H1 (cell line): ENCODE measurements at regions not wholly inside any gene's neighbourhood (a gene's known extent, or its start where the extent isn't known, plus 50 kb on each side); places are given as distances from the start of the nearest gene placed in this dataset.

Source experiments
- CTCF ChIA-PET: fragments of 300-600 bp; sonication (Branson Sonifier 250); formaldehyde crosslinking; loops from one replicate; lab custom pipeline; 2021; ENCODE audit not compliant: partially characterized antibody; lab: Charles Lee
- POLR2A ChIA-PET: fragments of 300-600 bp; sonication (Branson Sonifier 250); formaldehyde crosslinking; loops from one replicate; lab custom pipeline; 2021; ENCODE audit warnings: inconsistent platforms; ENCODE audit not compliant: partially characterized antibody; lab: Charles Lee
- DNase-seq, 2 experiments: peaks; one replicate each; pipeline versions ENCODE4 v3.0.0 to v3.0.0-alpha.2; 2010 to 2022; ENCODE audit warnings: low spot score in 2 of 2, low read depth in 1 of 2, mixed read lengths in 1 of 2
- FAIRE-seq: peaks from 2 replicates; lab custom pipeline; 2011; peaks lifted over from hg19 to GRCh38; lab: Jason Lieb, UNC
- H2AFZ ChIP-seq: 2 replicates; pipeline ENCODE4 v1.8.1; 2012; ENCODE audit warnings: low read length, inconsistent platforms
- H2AK5ac ChIP-seq: 2 replicates; pipeline ENCODE4 v1.6.1; 2013; ENCODE audit warnings: low read depth, low read length
- H2BK120ac ChIP-seq: replicated peaks from 2 replicates; pipeline ENCODE3; 2013; ENCODE audit warnings: low read depth, low read length, inconsistent platforms
- H2BK12ac ChIP-seq: 2 replicates; pipeline ENCODE4 v1.6.1; 2013; ENCODE audit warnings: low read depth, low read length
- H2BK15ac ChIP-seq: 2 replicates; pipeline ENCODE4 v1.6.1; 2013; ENCODE audit warnings: low read length
- H2BK20ac ChIP-seq: 2 replicates; pipeline ENCODE4 v1.6.1; 2013; ENCODE audit warnings: low read length
- H2BK5ac ChIP-seq: 2 replicates; pipeline ENCODE4 v1.6.1; 2013; ENCODE audit warnings: low read depth, low read length
- H3K14ac ChIP-seq: 2 replicates; pipeline ENCODE4 v1.6.1; 2013; ENCODE audit warnings: inconsistent platforms; ENCODE audit not compliant: insufficient read length
- H3K18ac ChIP-seq: 2 replicates; pipeline ENCODE4 v1.6.1; 2013; ENCODE audit warnings: low read length; ENCODE audit errors: extremely low read depth
- H3K23ac ChIP-seq: 2 replicates; pipeline ENCODE4 v1.6.1; 2013; ENCODE audit warnings: inconsistent platforms; ENCODE audit not compliant: insufficient read length
- H3K23me2 ChIP-seq: 2 replicates; pipeline ENCODE4 v1.6.1; 2013; ENCODE audit warnings: low read depth, low read length
- H3K27ac ChIP-seq: 2 replicates; pipeline ENCODE4 v1.6.1; 2011; ENCODE audit warnings: low read depth, low read length, inconsistent platforms
- H3K27me3 ChIP-seq, 4 experiments: replicated peaks in 1 of 4; 1 replicate in 1 of 4; 2 replicates in 3 of 4; pipeline versions ENCODE4 v1.6.1 to v1.8.1; 2011 to 2013; ENCODE audit warnings: low read length in 3 of 4, mild to moderate bottlenecking in 3 of 4, inconsistent platforms in 2 of 4, mixed read lengths in 2 of 4, moderate library complexity in 1 of 4; ENCODE audit not compliant: control insufficient read depth in 3 of 4, insufficient read depth in 3 of 4; ENCODE audit errors: extremely low read depth in 1 of 4
- H3K36me3 ChIP-seq, 4 experiments: 2 replicates each; pipeline versions ENCODE4 v1.6.1 to v1.8.1; 2011 to 2013; ENCODE audit warnings: mild to moderate bottlenecking in 4 of 4, low read length in 3 of 4, moderate library complexity in 2 of 4, control low read depth in 1 of 4, inconsistent platforms in 1 of 4; ENCODE audit not compliant: insufficient read depth in 4 of 4, control insufficient read depth in 2 of 4
- H3K4ac ChIP-seq: replicated peaks from 2 replicates; pipeline ENCODE3; 2013; ENCODE audit warnings: low read length, low read depth, mixed read lengths, inconsistent platforms; ENCODE audit not compliant: insufficient read length
- H3K4me1 ChIP-seq, 4 experiments: replicated peaks in 1 of 4; 1 replicate in 1 of 4; 2 replicates in 3 of 4; pipeline versions ENCODE4 v1.6.1 to v1.8.1; 2011 to 2013; ENCODE audit warnings: low read length in 3 of 4, inconsistent platforms in 2 of 4, mixed read lengths in 1 of 4; ENCODE audit not compliant: insufficient read depth in 4 of 4, control insufficient read depth in 3 of 4
- H3K4me2 ChIP-seq, 2 experiments: 2 replicates each; pipeline versions ENCODE4 v1.6.1 to v1.8.1; 2011 to 2013; ENCODE audit warnings: low read depth in 2 of 2, low read length in 2 of 2, control low read depth in 1 of 2, inconsistent platforms in 1 of 2, mild to moderate bottlenecking in 1 of 2; ENCODE audit not compliant: insufficient read depth in 1 of 2
- H3K4me3 ChIP-seq, 4 experiments: fragments of 200-600, 300-600 bp in 1 of 4; sonication (generic), shearing (Covaris generic), sonication (Bioruptor Twin) in 1 of 4; 2 replicates each; pipeline versions ENCODE4 v1.5.1 to v1.8.1; 2011 to 2016; ENCODE audit warnings: low read length in 4 of 4, low read depth in 3 of 4, control low read depth in 2 of 4, inconsistent platforms in 2 of 4, mild to moderate bottlenecking in 2 of 4, mixed read lengths in 1 of 4, moderate library complexity in 1 of 4; ENCODE audit not compliant: insufficient read depth in 2 of 4; ENCODE audit errors: extremely low read depth in 1 of 4
- H3K56ac ChIP-seq: replicated peaks from 2 replicates; pipeline ENCODE3; 2013; ENCODE audit warnings: low read depth, mild to moderate bottlenecking, mixed read lengths, low read length, inconsistent platforms; ENCODE audit not compliant: insufficient read length
- H3K79me1 ChIP-seq: 2 replicates; pipeline ENCODE4 v1.6.1; 2013; ENCODE audit warnings: low read depth, low read length, control low read depth
- H3K79me2 ChIP-seq, 2 experiments: 2 replicates each; pipeline versions ENCODE4 v1.6.1 to v1.8.1; 2012 to 2013; ENCODE audit warnings: low read length in 2 of 2, mild to moderate bottlenecking in 2 of 2, inconsistent platforms in 1 of 2; ENCODE audit not compliant: insufficient read depth in 2 of 2, control insufficient read depth in 1 of 2
- H3K9ac ChIP-seq, 4 experiments: replicated peaks in 1 of 4; 1 replicate in 1 of 4; 2 replicates in 3 of 4; pipeline versions ENCODE4 v1.6.1 to v1.8.1; 2011 to 2013; ENCODE audit warnings: low read depth in 3 of 4, low read length in 3 of 4, control low read depth in 2 of 4, mild to moderate bottlenecking in 2 of 4, moderate library complexity in 2 of 4, inconsistent platforms in 1 of 4; ENCODE audit errors: extremely low read depth in 1 of 4
- H3K9me3 ChIP-seq, 2 experiments: 2 replicates each; pipeline versions ENCODE4 v1.6.1 to v1.8.1; 2012 to 2013; ENCODE audit warnings: mild to moderate bottlenecking in 2 of 2, moderate library complexity in 2 of 2, control low read depth in 1 of 2, inconsistent platforms in 1 of 2, low read depth in 1 of 2, low read length in 1 of 2, mixed read lengths in 1 of 2; ENCODE audit not compliant: insufficient read depth in 2 of 2
- H4K20me1 ChIP-seq, 2 experiments: replicated peaks in 1 of 2; 2 replicates each; pipeline versions ENCODE3 to v1.8.1; 2011 to 2013; ENCODE audit warnings: inconsistent platforms in 2 of 2, low read length in 2 of 2, mild to moderate bottlenecking in 1 of 2; ENCODE audit not compliant: insufficient read depth in 2 of 2, control insufficient read depth in 1 of 2
- H4K5ac ChIP-seq: 2 replicates; pipeline ENCODE4 v1.6.1; 2013; ENCODE audit warnings: low read length, low read depth, mixed read lengths, inconsistent platforms; ENCODE audit not compliant: insufficient read length
- H4K8ac ChIP-seq: 2 replicates; pipeline ENCODE4 v1.8.0; 2013; ENCODE audit warnings: mild to moderate bottlenecking, moderate library complexity, low read length, inconsistent platforms; ENCODE audit not compliant: insufficient read depth; ENCODE audit errors: extremely low read depth
- H4K91ac ChIP-seq: replicated peaks from 2 replicates; pipeline ENCODE3; 2013; ENCODE audit warnings: low read length, mixed read lengths, inconsistent platforms; ENCODE audit not compliant: insufficient read length
- CHD2 ChIP-seq: IDR thresholded peaks from 2 replicates; pipeline ENCODE4 v1.6.1; 2012; ENCODE audit warnings: low read length, improper control_type of control experiment
- PHF8 ChIP-seq: fragments of 200-600 bp; sonication (generic); conservative IDR thresholded peaks from 2 replicates; pipeline ENCODE4 v1.7.1; 2012; ENCODE audit warnings: low read depth, mild to moderate bottlenecking, inconsistent platforms, low read length, moderate library complexity
- SP4 ChIP-seq: IDR thresholded peaks from 2 replicates; pipeline ENCODE4 v1.6.1; 2012; ENCODE audit warnings: low read length, inconsistent platforms
- TAF7 ChIP-seq: optimal IDR thresholded peaks from 2 replicates; pipeline ENCODE3; 2011; ENCODE audit warnings: low read depth, mild to moderate bottlenecking, inconsistent platforms, low read length, moderate library complexity, borderline replicate concordance
- WGBS, 2 experiments: shearing (Covaris generic) in 1 of 2; methylation state at CpG; one replicate each; pipeline versions ENCODE4 v1.1.6 to v1.1.7; 2013 to 2015; ENCODE audit warnings: low lambda C conversion rate in 2 of 2, mixed read lengths in 2 of 2, inconsistent platforms in 1 of 2, low coverage in 1 of 2, missing lambda C conversion rate in 1 of 2; ENCODE audit not compliant: insufficient replicate concordance in 2 of 2, insufficient coverage in 1 of 2, insufficient read length in 1 of 2; ENCODE audit errors: extremely low coverage in 1 of 2, missing lambda C conversion rate in 1 of 2; 5-methylcytosine and 5-hydroxymethylcytosine counted together

- Histone ChIP-seq H2BK5ac (no peak overlapping the region), H3K4me1 (peaks cover 0 to 4% (median 0%) of the 10 kb centered on the region in 4 experiments; a peak in 1 of 7 replicates), H3K9me3 (no peaks in the 10 kb centered on the region), H2BK12ac (no peak overlapping the region), H2BK120ac (no peak overlapping the region), H2AK5ac (no peak overlapping the region), H3K56ac (no peak overlapping the region), H4K5ac (no peak overlapping the region), H3K79me1 (no peaks in the 10 kb centered on the region), H3K4me3 (no peak overlapping the region), H3K14ac (no peak overlapping the region), H3K79me2 (no peaks in the 10 kb centered on the region), H3K23me2 (no peaks in the 10 kb centered on the region; the same call in 1 of the 2 replicates), H3K9ac (no peak overlapping the region), H2AFZ (no peak overlapping the region), H3K18ac (no peak overlapping the region), H3K4ac (no peak overlapping the region), H4K91ac (no peak overlapping the region), H2BK20ac (no peak overlapping the region), H3K27ac (no peak overlapping the region), H3K36me3 (no peaks in the 10 kb centered on the region; a peak in 1 of 8 replicates), H3K4me2 (no peak overlapping the region), H4K20me1 (no peaks in the 10 kb centered on the region), H3K27me3 (no peaks in the 10 kb centered on the region), H4K8ac (no peak overlapping the region), H2BK15ac (no peak overlapping the region)
- POLR2A ChIA-PET = no interaction called here
- no peak for DNase-seq
- WGBS, 2 experiments = 91% methylated on average over 2 of the region's 2 CpGs; no CpG with 5 or more reads in 1 of the 2 experiments
- FAIRE-seq = no peak
- CTCF ChIA-PET = no interaction called here
- TF ChIP-seq TAF7 (no peak), SP4 (no peak), PHF8 (no peak), CHD2 (no peak)
- TF ChIP-seq, all 59 proteins: peak for 0
- no peak overlapping the region for H3K23ac ChIP-seq
These were observed 56.0 kb upstream of the AGTR1 start for GRCh38 chr3:148641722-148642121.
